GM10266 (cell line): ENCODE measurements at regions not wholly inside any gene's neighbourhood (a gene's known extent, or its start where the extent isn't known, plus 50 kb on each side); places are given as distances from the start of the nearest gene placed in this dataset.
"Not testable (repeated sequence)": the region's sequence is repeated elsewhere in the genome, so short reads cannot be mapped to it uniquely, and the experiment has no call there.

ENCODE experiments used
- DNase-seq: peaks from one replicate; pipeline ENCODE4 v3.0.0; 2012; ENCODE audit errors: extremely low spot score

DNA sequence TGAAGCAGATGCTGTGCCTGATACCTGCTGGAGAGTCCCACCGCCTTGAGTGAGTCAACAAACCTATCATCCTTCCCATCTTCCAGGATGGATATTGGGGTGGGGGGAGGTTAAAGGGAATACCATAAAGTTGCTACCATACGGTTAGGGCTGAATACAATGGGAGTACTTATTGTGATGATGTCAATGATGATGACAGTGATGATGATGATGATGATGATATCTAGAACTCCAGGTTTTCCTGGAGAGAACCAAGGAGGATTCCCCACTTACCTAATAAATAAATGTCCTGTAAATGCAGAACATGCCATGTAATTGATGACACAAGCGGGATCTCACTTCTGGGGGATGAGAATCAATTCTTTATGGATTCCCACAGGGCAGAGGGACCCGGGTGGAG is 370.9 kb downstream of the BCL2L11 start:
- DNase-seq: not testable (repeated sequence)

DNA sequence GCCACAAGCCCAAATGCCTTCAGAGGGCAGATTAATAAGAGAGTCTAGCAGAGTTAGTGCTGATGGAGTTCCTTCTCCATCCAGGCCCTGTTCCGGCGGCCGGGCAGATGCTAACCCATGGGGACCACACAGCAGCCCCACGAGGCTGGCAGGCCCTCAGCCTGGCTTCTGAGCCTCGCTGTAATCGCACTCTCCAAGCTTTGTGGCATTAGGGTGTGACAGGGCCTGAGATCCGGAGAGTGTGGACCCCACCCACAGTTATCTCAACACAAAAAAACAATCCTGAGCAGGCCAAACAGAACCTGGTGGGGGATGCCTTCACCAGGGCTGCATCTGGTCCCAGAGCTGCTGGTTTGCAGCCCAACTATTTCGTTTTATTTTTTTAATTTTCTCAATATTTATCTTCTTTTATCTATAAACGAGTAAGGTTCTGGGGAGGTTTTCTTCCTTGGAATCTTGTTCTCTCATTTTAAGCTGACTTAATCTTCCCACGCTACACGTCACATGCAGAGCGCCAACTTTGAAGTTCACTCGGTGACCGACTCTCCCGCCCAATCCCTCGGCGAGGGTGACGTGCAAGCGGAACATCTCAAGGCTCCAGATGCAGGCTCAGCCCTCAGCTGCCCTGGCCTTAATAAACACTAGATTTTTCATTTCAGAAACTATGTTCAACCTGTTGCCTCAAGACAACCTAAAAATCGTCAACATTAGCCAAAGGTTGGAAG is 372.4 kb downstream of the BCL2L11 start:
- not testable (repeated sequence) for DNase-seq

DNA sequence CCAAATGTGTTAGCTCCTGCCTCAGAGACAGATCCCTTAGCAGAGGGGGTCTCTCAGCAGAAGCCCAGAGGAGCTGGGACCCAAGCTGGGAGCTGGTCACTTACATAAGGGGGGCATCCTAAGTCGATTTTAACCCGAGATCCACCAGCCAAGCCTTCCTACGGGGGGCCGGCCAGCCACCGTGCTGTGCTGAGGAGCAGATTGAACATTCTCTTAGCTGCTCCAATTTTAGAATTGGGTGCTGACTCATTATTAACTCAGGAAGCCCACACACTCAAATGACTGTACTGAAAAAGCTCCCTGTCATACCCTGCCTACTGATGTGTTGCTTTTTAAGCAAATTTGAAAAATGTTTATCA is 373.0 kb downstream of the BCL2L11 start:
- not testable (repeated sequence) for DNase-seq

DNA sequence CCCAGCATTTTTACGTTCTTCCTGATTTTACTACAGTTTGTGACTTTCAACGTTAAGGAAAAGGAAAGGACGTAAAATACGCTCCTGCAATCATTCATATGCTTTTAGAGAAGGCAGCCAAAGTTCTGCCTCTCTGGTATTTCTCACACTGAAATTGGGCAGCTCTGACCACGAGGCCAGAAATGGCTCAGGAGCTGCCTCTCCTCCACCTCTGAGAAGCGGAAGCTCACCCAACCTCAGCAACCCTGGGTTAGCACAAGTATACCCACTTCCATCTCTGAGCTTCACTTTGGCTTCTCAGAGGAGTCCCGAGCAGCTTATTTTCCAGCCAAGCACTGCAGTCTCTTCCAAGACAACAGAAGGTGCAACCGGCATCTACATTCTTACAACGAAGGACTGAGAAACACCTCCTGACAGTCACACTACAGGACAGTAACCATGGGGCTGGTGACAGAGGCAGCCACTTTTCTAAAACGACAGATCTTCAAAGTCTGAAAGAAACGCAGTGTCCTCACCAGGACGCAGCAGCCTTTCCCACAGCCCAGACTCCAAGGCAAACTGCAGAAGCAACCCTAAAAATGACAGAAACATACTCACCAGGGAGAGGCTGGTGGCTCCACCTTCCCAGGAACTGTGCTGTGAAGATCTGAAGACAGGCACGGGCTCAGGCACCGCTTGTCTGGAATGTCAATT is 373.7 kb downstream of the BCL2L11 start:
- DNase-seq: not testable (repeated sequence)

DNA sequence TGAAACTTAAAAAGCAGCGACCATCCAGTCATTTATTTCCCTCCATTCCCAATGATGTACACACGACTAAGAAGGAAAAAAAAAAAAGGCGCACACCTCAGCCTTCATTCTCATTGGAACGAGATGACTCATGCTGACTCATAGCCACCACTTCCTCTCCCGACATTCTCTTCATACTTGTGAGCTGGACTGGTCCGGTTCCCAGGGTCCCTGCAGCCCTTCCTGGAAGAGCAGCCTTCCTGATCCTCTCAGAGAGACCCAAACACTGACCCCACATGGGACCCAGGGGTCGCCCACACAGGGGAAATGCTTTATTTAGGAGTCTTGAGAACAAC is 374.2 kb downstream of the BCL2L11 start:
- not testable (repeated sequence) for DNase-seq

GRCh38 chr2:111495636-111496035 is 374.9 kb downstream of the BCL2L11 start:
- DNase-seq: not testable (repeated sequence)

DNA sequence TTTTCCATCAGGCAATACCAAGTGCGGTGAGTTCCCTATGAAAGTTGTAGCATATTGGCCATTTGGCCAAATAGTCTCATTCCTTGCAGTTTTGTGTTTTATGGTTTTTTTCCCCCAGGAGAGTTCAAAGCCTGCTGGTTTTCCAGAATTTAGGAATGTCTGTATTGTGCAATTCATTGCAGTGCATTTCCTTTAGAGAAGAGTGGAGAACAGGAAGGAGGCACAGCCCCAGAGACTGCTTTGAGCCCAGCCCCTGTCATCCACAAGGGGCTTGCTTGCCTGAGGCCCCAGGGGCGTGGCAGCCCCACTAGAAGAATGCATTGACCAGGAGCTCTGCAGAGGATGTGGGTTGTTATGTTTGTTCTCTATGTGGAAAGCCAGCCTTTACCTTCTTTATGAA is 375.5 kb downstream of the BCL2L11 start:
- not testable (repeated sequence) for DNase-seq

- DNase-seq: not testable (repeated sequence)
Measured at GRCh38 chr2:111496860-111497259, 376.1 kb downstream of the BCL2L11 start.

GRCh38 chr2:111497270-111497669 is 376.6 kb downstream of the BCL2L11 start:
- not testable (repeated sequence) for DNase-seq

- DNase-seq: not testable (repeated sequence)
Measured at GRCh38 chr2:111500536-111501062, 379.9 kb downstream of the BCL2L11 start.

GRCh38 chr2:111503844-111504570 is 380.0 kb downstream of the ANAPC1 start:
- DNase-seq: not testable (repeated sequence)

DNA sequence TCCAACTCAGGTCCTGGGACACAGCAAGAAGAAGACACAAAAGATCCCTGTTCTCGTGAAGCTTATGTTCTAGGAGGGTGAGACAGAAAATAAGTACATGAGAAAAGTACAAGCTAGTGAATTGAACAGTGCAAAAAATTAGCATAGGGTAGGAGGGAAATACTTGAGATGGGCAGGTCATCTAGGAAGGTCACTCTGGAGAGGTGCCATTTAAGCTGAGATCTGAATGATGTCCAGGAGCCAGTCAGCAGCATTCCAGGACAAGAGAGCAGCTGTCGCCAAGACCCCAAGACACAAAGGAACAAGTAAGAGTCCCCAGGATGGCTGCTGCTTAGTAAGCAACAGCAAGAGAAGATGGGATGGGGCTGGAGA is 379.4 kb downstream of the ANAPC1 start:
- DNase-seq: not testable (repeated sequence)

- not testable (repeated sequence) for DNase-seq
Measured at GRCh38 chr2:111505267-111505666, 378.7 kb downstream of the ANAPC1 start.

DNA sequence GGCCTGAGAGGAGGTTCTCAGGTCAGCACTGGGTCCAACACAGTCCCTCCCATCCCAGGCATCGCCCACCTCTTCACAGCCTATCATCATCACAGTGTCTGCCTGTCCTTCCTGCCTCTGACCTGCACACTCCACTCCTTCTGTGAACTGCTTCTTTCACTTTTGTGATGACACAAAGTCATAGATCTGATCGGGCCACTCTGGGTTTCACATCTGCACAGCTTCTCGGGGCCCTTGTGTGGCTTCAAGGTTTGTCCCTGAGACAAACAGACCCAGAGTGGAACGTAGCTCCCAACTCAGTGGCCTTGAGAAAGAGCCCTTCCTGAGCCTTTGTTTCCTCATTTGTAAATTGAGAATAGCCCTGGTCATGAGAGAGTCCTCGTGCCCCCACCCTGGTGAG is 377.1 kb downstream of the ANAPC1 start:
- not testable (repeated sequence) for DNase-seq

- DNase-seq: not testable (repeated sequence)
Measured at GRCh38 chr2:111509225-111509869, 374.6 kb downstream of the ANAPC1 start.

DNA sequence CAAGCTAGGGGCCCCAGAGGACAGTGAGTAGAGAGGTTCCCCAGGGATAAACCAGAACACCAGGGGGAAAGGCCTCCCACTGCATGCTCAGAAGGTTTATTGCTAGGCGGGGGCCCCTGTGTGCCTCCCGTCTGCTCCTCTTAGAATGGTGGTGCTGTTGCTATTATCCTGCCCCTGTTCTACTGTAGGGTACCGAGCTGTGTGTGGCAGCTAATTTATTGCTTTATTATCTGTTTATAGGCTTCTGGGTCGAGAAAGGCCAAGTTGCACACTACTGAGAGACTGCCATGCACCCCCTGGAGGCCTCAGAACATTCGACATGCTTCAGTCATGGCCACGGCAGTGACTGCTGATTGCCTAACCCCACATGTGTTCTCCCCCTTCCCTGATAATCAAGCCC is 373.6 kb downstream of the ANAPC1 start:
- not testable (repeated sequence) for DNase-seq

DNA sequence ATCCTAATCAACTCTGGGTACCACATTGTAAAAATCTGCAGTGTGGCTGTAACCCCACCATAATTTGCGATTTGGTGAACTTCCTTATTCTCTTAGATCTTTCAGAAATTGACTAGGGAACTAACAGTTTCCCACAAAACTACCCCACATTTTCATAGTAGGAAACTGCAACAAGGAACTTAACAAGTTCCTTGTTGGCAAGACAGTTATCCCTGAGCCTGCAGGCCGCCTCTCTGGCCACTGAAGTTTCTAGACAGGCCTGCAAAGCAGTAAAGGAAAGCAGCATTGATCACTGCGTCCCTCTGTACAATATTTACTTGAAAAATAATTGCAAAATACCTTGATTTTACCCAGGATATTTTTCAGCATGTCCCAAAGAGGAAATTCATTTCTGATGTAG is 372.9 kb downstream of the ANAPC1 start:
- DNase-seq: not testable (repeated sequence)

GRCh38 chr2:111512378-111512777 is 371.6 kb downstream of the ANAPC1 start:
- DNase-seq: not testable (repeated sequence)

GRCh38 chr2:111514138-111514537 is 369.9 kb downstream of the ANAPC1 start:
- not testable (repeated sequence) for DNase-seq

GRCh38 chr2:111517050-111517720 is 366.8 kb downstream of the ANAPC1 start:
- DNase-seq: not testable (repeated sequence)

DNA sequence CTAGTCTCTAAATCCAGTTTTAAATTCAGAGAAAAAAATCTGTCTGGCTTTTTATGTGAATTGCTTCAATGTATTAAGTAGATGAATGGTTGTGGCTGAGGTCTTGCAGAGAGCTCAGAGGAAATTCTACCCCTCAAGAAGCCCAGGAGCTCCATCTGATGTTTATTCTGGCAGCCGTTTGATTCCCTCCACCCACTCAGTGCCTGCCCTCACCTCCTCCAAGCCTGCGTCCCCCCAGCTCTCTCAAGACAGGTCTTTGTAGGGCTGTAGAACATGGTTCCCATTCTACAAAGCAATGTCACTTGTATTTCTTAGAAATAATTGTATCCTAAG is 366.3 kb downstream of the ANAPC1 start:
- not testable (repeated sequence) for DNase-seq
